ENCODE measurements at regions not wholly inside any gene's neighbourhood (a gene's known extent, or its start where the extent isn't known, plus 50 kb on each side); places are given as distances from the start of the nearest gene placed in this dataset.

- TF ChIP-seq CTCF (IDR thresholded peaks at IDR 0.05): no peak
- no peak for TF ChIP-seq POLR2A (IDR thresholded peaks at IDR 0.05)
Measured at GRCh38 chr3:59411186-59411585, 361.4 kb upstream of the CFAP20DC start.

Data from heart left ventricle (tissue), 13 donors.